ENCODE measurements at regions not wholly inside any gene's neighbourhood (a gene's known extent, or its start where the extent isn't known, plus 50 kb on each side); places are given as distances from the start of the nearest gene placed in this dataset.

DNA sequence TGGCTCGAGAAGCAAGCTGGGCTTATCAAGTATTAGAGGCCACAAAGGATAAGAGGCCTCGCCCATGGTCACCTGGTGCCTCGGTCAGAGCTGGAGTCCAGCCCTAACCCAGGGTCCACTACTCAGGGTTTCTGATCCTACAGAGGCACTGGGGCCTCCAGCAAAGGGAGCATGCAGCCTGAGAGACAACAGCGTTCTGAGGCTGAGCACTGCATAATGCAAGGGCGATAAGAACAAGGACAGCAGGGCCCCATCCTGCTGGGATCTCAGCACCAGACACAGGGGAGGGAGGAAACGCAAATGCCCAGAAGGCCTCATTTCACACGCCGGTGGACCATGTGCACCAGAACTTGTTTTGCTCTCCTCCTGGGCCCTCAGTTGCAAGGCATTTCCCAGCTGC lies 63.0 kb downstream of the C5orf15 start:
- TF ChIP-seq, protein P1, sequence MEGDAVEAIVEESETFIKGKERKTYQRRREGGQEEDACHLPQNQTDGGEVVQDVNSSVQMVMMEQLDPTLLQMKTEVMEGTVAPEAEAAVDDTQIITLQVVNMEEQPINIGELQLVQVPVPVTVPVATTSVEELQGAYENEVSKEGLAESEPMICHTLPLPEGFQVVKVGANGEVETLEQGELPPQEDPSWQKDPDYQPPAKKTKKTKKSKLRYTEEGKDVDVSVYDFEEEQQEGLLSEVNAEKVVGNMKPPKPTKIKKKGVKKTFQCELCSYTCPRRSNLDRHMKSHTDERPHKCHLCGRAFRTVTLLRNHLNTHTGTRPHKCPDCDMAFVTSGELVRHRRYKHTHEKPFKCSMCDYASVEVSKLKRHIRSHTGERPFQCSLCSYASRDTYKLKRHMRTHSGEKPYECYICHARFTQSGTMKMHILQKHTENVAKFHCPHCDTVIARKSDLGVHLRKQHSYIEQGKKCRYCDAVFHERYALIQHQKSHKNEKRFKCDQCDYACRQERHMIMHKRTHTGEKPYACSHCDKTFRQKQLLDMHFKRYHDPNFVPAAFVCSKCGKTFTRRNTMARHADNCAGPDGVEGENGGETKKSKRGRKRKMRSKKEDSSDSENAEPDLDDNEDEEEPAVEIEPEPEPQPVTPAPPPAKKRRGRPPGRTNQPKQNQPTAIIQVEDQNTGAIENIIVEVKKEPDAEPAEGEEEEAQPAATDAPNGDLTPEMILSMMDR (IDR thresholded peaks at IDR 0.05; ENCODE audit: insufficient read depth, low read length), result no peak
- no peak for TF ChIP-seq POLR2AphosphoS5 (IDR thresholded peaks at IDR 0.05; ENCODE audit: low read depth)
- no peak for TF ChIP-seq GABPA (IDR thresholded peaks at IDR 0.05; ENCODE audit: low read depth)
- TF ChIP-seq SPI1 (IDR thresholded peaks at IDR 0.05; ENCODE audit: borderline replicate concordance, low read depth), result no peak
- TF ChIP-seq, protein P2, sequence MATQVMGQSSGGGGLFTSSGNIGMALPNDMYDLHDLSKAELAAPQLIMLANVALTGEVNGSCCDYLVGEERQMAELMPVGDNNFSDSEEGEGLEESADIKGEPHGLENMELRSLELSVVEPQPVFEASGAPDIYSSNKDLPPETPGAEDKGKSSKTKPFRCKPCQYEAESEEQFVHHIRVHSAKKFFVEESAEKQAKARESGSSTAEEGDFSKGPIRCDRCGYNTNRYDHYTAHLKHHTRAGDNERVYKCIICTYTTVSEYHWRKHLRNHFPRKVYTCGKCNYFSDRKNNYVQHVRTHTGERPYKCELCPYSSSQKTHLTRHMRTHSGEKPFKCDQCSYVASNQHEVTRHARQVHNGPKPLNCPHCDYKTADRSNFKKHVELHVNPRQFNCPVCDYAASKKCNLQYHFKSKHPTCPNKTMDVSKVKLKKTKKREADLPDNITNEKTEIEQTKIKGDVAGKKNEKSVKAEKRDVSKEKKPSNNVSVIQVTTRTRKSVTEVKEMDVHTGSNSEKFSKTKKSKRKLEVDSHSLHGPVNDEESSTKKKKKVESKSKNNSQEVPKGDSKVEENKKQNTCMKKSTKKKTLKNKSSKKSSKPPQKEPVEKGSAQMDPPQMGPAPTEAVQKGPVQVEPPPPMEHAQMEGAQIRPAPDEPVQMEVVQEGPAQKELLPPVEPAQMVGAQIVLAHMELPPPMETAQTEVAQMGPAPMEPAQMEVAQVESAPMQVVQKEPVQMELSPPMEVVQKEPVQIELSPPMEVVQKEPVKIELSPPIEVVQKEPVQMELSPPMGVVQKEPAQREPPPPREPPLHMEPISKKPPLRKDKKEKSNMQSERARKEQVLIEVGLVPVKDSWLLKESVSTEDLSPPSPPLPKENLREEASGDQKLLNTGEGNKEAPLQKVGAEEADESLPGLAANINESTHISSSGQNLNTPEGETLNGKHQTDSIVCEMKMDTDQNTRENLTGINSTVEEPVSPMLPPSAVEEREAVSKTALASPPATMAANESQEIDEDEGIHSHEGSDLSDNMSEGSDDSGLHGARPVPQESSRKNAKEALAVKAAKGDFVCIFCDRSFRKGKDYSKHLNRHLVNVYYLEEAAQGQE (IDR thresholded peaks at IDR 0.05; ENCODE audit: insufficient replicate concordance, low read depth), result no peak

Data from HL-60 (cell line).